Trophoblast cell (in vitro differentiated cells and primary cell): ENCODE measurements at regions not wholly inside any gene's neighbourhood (a gene's known extent, or its start where the extent isn't known, plus 50 kb on each side); places are given as distances from the start of the nearest gene placed in this dataset.
A peak's percentile ranks its signal among the peaks of the same experiment; 100 is the strongest.

Experiments used
- DNase-seq, 2 donors: peaks; one replicate each; pipeline ENCODE4 v3.0.0-alpha.2; 2016
- H2AFZ ChIP-seq: 2 replicates; pipeline ENCODE4 v1.6.1; 2013; ENCODE audit warnings: low read length, moderate library complexity, mild to moderate bottlenecking; ENCODE audit not compliant: insufficient read depth, poor library complexity
- H2AK5ac ChIP-seq: 2 replicates; pipeline ENCODE4 v1.6.1; 2013; ENCODE audit warnings: mild to moderate bottlenecking, low read length
- H2BK120ac ChIP-seq: 2 replicates; pipeline ENCODE4 v1.6.1; 2013; ENCODE audit warnings: low read length, mild to moderate bottlenecking, moderate library complexity; ENCODE audit not compliant: insufficient read depth, poor library complexity
- H2BK12ac ChIP-seq: 2 replicates; pipeline ENCODE4 v1.6.1; 2013; ENCODE audit warnings: mild to moderate bottlenecking, low read length, moderate library complexity
- H2BK5ac ChIP-seq: 2 replicates; pipeline ENCODE4 v1.6.1; 2013; ENCODE audit warnings: low read length, low read depth, moderate library complexity, mild to moderate bottlenecking; ENCODE audit not compliant: poor library complexity
- H3K14ac ChIP-seq: 2 replicates; pipeline ENCODE4 v1.6.1; 2013; ENCODE audit warnings: mild to moderate bottlenecking, low read length
- H3K18ac ChIP-seq: 2 replicates; pipeline ENCODE4 v1.6.1; 2013; ENCODE audit warnings: mild to moderate bottlenecking, low read length
- H3K23ac ChIP-seq: 2 replicates; pipeline ENCODE4 v1.6.1; 2013; ENCODE audit warnings: low read length
- H3K27ac ChIP-seq: 2 replicates; pipeline ENCODE4 v1.5.1; 2013; ENCODE audit warnings: low read depth, mild to moderate bottlenecking, inconsistent platforms, low read length, moderate library complexity
- H3K27me3 ChIP-seq: 2 replicates; pipeline ENCODE4 v1.6.1; 2013; ENCODE audit warnings: inconsistent platforms, mild to moderate bottlenecking, low read length, moderate library complexity; ENCODE audit not compliant: insufficient read depth
- H3K36me3 ChIP-seq, 2 experiments: 1 replicate in 1 of 2; 2 replicates in 1 of 2; pipeline ENCODE4 v1.6.1; 2013; ENCODE audit warnings: low read length in 2 of 2, mild to moderate bottlenecking in 2 of 2, moderate library complexity in 1 of 2; ENCODE audit not compliant: insufficient read depth in 2 of 2, control insufficient read depth in 1 of 2
- H3K4ac ChIP-seq: 2 replicates; pipeline ENCODE4 v1.6.1; 2013; ENCODE audit warnings: low read depth, mild to moderate bottlenecking, low read length, moderate library complexity
- H3K4me1 ChIP-seq, 2 experiments: 1 replicate in 1 of 2; 2 replicates in 1 of 2; pipeline ENCODE4 v1.6.1; 2013; ENCODE audit warnings: low read length in 2 of 2, mild to moderate bottlenecking in 2 of 2, moderate library complexity in 1 of 2; ENCODE audit not compliant: insufficient read depth in 2 of 2, control insufficient read depth in 1 of 2
- H3K4me2 ChIP-seq: 2 replicates; pipeline ENCODE4 v1.6.1; 2013; ENCODE audit warnings: inconsistent platforms, mild to moderate bottlenecking, low read length, moderate library complexity
- H3K4me3 ChIP-seq: 2 replicates; pipeline ENCODE4 v1.5.1; 2013; ENCODE audit warnings: mild to moderate bottlenecking, low read depth, low read length, inconsistent platforms
- H3K79me1 ChIP-seq: one replicate; pipeline ENCODE4 v1.6.1; 2013; ENCODE audit warnings: low read length
- H3K79me2 ChIP-seq: 2 replicates; pipeline ENCODE4 v1.6.1; 2013; ENCODE audit warnings: low read length, mild to moderate bottlenecking; ENCODE audit not compliant: control insufficient read depth, insufficient read depth, poor library complexity
- H3K9ac ChIP-seq: 2 replicates; pipeline ENCODE4 v1.6.1; 2013; ENCODE audit warnings: mild to moderate bottlenecking, low read length
- H3K9me3 ChIP-seq: 2 replicates; pipeline ENCODE4 v1.6.1; 2013; ENCODE audit warnings: low read depth, mild to moderate bottlenecking, control low read depth, inconsistent platforms, low read length; ENCODE audit not compliant: insufficient read depth
- H4K12ac ChIP-seq: 2 replicates; pipeline ENCODE4 v1.6.1; 2013; ENCODE audit warnings: low read depth, mild to moderate bottlenecking, low read length, moderate library complexity
- H4K8ac ChIP-seq: 2 replicates; pipeline ENCODE4 v1.6.1; 2013; ENCODE audit warnings: low read depth, mild to moderate bottlenecking, low read length, moderate library complexity
- H4K91ac ChIP-seq: one replicate; pipeline ENCODE4 v1.6.1; 2013; ENCODE audit warnings: low read depth, mild to moderate bottlenecking, low read length, moderate library complexity
- WGBS: extraction: QIAGEN DNeasy Blood & Tissue Kit; methylation state at CpG from one replicate; pipeline ENCODE4 v1.1.7; 2013; ENCODE audit warnings: missing lambda C conversion rate; ENCODE audit not compliant: insufficient read length, insufficient coverage; ENCODE audit errors: extremely low coverage; 5-methylcytosine and 5-hydroxymethylcytosine counted together

- H3K9ac ChIP-seq, result no peak overlapping the region
- H3K9me3 ChIP-seq, result no peaks in the 10 kb centered on the region
- no peak overlapping the region for H4K91ac ChIP-seq
- no peaks in the 10 kb centered on the region for H3K79me1 ChIP-seq
- no CpG with 5 or more reads among the region's 1 CpG for WGBS
- no peaks in the 10 kb centered on the region for H3K27me3 ChIP-seq
- H2BK120ac ChIP-seq, result no peak overlapping the region
- H3K4ac ChIP-seq, result no peak overlapping the region
- no peak overlapping the region for H2BK12ac ChIP-seq
- H3K27ac ChIP-seq, result no peak overlapping the region
- H4K8ac ChIP-seq, result no peak overlapping the region
- H3K79me2 ChIP-seq, result no peaks in the 10 kb centered on the region
- no peak overlapping the region for H3K18ac ChIP-seq
- H3K23ac ChIP-seq, result no peak overlapping the region
- no peak overlapping the region for H3K14ac ChIP-seq
- no peak overlapping the region for H3K4me2 ChIP-seq
- no peak overlapping the region for H4K12ac ChIP-seq
- no peak overlapping the region for H2BK5ac ChIP-seq
- no peaks in the 10 kb centered on the region for H3K36me3 ChIP-seq
- no peaks in the 10 kb centered on the region for H3K4me1 ChIP-seq
- H3K4me3 ChIP-seq, result no peak overlapping the region
- no peak overlapping the region for H2AFZ ChIP-seq
- H2AK5ac ChIP-seq, result no peak overlapping the region
- no peak for DNase-seq
Measured at GRCh38 chr10:91080776-91081175, 139.7 kb upstream of the PCGF5 start.

- no peak overlapping the region for H2BK12ac ChIP-seq
- H2AK5ac ChIP-seq, result no peak overlapping the region
- H3K27ac ChIP-seq, result no peak overlapping the region
- H4K12ac ChIP-seq, result no peak overlapping the region
- no peaks in the 10 kb centered on the region for H3K4me1 ChIP-seq
- no peak overlapping the region for H4K8ac ChIP-seq
- no peaks in the 10 kb centered on the region for H3K27me3 ChIP-seq
- H3K79me1 ChIP-seq, result no peaks in the 10 kb centered on the region
- H3K9me3 ChIP-seq, result no peaks in the 10 kb centered on the region
- no peak overlapping the region for H2BK5ac ChIP-seq
- H2AFZ ChIP-seq, result no peak overlapping the region
- H3K79me2 ChIP-seq, result no peaks in the 10 kb centered on the region
- no peak overlapping the region for H3K23ac ChIP-seq
- H4K91ac ChIP-seq, result no peak overlapping the region
- no peak overlapping the region for H3K14ac ChIP-seq
- H3K4me2 ChIP-seq, result no peak overlapping the region
- no peak overlapping the region for H3K4me3 ChIP-seq
- no peak for DNase-seq
- H2BK120ac ChIP-seq, result no peak overlapping the region
- WGBS, result no CpG with 5 or more reads among the region's 7 CpGs
- H3K36me3 ChIP-seq, result no peaks in the 10 kb centered on the region
- no peak overlapping the region for H3K4ac ChIP-seq
- no peak overlapping the region for H3K9ac ChIP-seq
- H3K18ac ChIP-seq, result no peak overlapping the region
Measured at GRCh38 chr10:91082447-91082846, 138.0 kb upstream of the PCGF5 start.

- Histone ChIP-seq H4K8ac (no peak overlapping the region), H3K27ac (no peak overlapping the region), H3K14ac (no peak overlapping the region), H3K79me2 (no peaks in the 10 kb centered on the region), H2AFZ (no peak overlapping the region), H3K4me1 (no peaks in the 10 kb centered on the region), H3K4me3 (no peak overlapping the region), H3K23ac (no peak overlapping the region), H4K12ac (no peak overlapping the region), H3K4me2 (no peak overlapping the region), H3K4ac (no peak overlapping the region), H2BK5ac (no peak overlapping the region), H3K18ac (no peak overlapping the region), H3K27me3 (no peaks in the 10 kb centered on the region), H2AK5ac (no peak overlapping the region), H3K9ac (no peak overlapping the region), H2BK12ac (no peak overlapping the region), H4K91ac (no peak overlapping the region), H3K9me3 (peaks cover 3% of the 10 kb centered on the region), H2BK120ac (no peak overlapping the region), H3K36me3 (no peaks in the 10 kb centered on the region), H3K79me1 (no peaks in the 10 kb centered on the region)
- WGBS, result no CpG with 5 or more reads among the region's 7 CpGs
- peak in 1 of 2 donors; percentile 5 for DNase-seq
Measured at GRCh38 chr10:91088300-91089140, 131.9 kb upstream of the PCGF5 start.

- Histone ChIP-seq H3K27ac (no peak overlapping the region), H3K4me3 (no peak overlapping the region), H2BK120ac (no peak overlapping the region), H3K36me3 (no peaks in the 10 kb centered on the region), H3K4me2 (no peak overlapping the region), H3K9ac (no peak overlapping the region), H3K79me2 (no peaks in the 10 kb centered on the region), H3K4ac (no peak overlapping the region), H2BK5ac (no peak overlapping the region), H2AFZ (no peak overlapping the region), H4K12ac (no peak overlapping the region), H4K91ac (no peak overlapping the region), H4K8ac (no peak overlapping the region), H3K23ac (no peak overlapping the region), H2BK12ac (no peak overlapping the region), H3K14ac (no peak overlapping the region), H3K4me1 (no peaks in the 10 kb centered on the region), H3K79me1 (no peaks in the 10 kb centered on the region), H3K18ac (no peak overlapping the region), H3K9me3 (peaks cover 3% of the 10 kb centered on the region), H3K27me3 (no peaks in the 10 kb centered on the region), H2AK5ac (no peak overlapping the region)
- no peak for DNase-seq
- no CpG with 5 or more reads among the region's 5 CpGs for WGBS
Measured at GRCh38 chr10:91090761-91091529, 129.5 kb upstream of the PCGF5 start.
